Neural crest cell (in vitro differentiated cells): ENCODE measurements at regions not wholly inside any gene's neighbourhood (a gene's known extent, or its start where the extent isn't known, plus 50 kb on each side); places are given as distances from the start of the nearest gene placed in this dataset.
"Not testable (repeated sequence)": the region's sequence is repeated elsewhere in the genome, so short reads cannot be mapped to it uniquely, and the experiment has no call there.

Experiments
- DNase-seq: peaks from one replicate; pipeline ENCODE4 v3.0.0; 2021; ENCODE audit warnings: low read depth, mixed read lengths, low spot score
- H3K27ac Mint-ChIP-seq: one replicate; pipeline ENCODE4 v1.8.0; 2021; ENCODE audit warnings: mild to moderate bottlenecking, mixed read lengths; ENCODE audit not compliant: unreplicated experiment
- H3K27me3 Mint-ChIP-seq: 2 replicates; pipeline ENCODE4 v1.8.0; 2021; ENCODE audit warnings: low read depth, mild to moderate bottlenecking, mixed read lengths
- H3K36me3 Mint-ChIP-seq: 2 replicates; pipeline ENCODE4 v1.8.0; 2021; ENCODE audit warnings: low read depth, mild to moderate bottlenecking, mixed read lengths
- H3K4me1 Mint-ChIP-seq: 2 replicates; pipeline ENCODE4 v1.8.0; 2021; ENCODE audit warnings: mixed read lengths
- H3K4me3 Mint-ChIP-seq: one replicate; pipeline ENCODE4 v1.8.0; 2021; ENCODE audit warnings: mild to moderate bottlenecking, mixed read lengths
- H3K9me3 Mint-ChIP-seq: 2 replicates; pipeline ENCODE4 v1.8.0; 2021; ENCODE audit warnings: mixed read lengths
- TF ChIP-seq, protein P1 (sequence below): fragments of 200-600 bp; sonication (generic); conservative IDR thresholded peaks from 2 replicates; pipeline ENCODE4 v1.5.0; 2021; ENCODE audit warnings: antibody characterized with exemption, mild to moderate bottlenecking

DNA sequence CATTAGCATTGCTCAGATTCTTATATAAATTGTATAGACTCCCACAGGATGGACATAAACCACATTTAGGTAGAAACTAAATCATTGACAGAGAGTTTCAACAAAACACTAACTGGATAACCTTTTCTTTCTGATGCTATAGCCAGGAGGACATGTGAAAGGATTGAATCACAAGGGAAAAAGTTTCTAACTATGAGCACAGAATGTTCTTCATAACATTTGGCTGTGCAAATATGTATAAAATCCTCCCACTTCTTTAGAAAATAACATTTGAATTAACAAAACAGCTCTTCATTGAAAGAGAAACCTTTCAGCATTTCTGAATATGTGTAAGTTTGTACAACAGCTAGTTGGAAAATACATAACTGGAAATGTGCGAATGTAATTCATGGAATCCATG, 167.3 kb downstream of the TBX15 start:
- Mint-ChIP-seq H3K9me3 (peaks cover 5% of the 10 kb centered on the region), H3K4me3 (no peak overlapping the region), H3K27ac (no peak overlapping the region), H3K4me1 (no peaks in the 10 kb centered on the region), H3K36me3 (no peaks in the 10 kb centered on the region), H3K27me3 (no peaks in the 10 kb centered on the region)
- TF ChIP-seq, protein P1, sequence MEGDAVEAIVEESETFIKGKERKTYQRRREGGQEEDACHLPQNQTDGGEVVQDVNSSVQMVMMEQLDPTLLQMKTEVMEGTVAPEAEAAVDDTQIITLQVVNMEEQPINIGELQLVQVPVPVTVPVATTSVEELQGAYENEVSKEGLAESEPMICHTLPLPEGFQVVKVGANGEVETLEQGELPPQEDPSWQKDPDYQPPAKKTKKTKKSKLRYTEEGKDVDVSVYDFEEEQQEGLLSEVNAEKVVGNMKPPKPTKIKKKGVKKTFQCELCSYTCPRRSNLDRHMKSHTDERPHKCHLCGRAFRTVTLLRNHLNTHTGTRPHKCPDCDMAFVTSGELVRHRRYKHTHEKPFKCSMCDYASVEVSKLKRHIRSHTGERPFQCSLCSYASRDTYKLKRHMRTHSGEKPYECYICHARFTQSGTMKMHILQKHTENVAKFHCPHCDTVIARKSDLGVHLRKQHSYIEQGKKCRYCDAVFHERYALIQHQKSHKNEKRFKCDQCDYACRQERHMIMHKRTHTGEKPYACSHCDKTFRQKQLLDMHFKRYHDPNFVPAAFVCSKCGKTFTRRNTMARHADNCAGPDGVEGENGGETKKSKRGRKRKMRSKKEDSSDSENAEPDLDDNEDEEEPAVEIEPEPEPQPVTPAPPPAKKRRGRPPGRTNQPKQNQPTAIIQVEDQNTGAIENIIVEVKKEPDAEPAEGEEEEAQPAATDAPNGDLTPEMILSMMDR, result no peak
- DNase-seq, result no peak

DNA sequence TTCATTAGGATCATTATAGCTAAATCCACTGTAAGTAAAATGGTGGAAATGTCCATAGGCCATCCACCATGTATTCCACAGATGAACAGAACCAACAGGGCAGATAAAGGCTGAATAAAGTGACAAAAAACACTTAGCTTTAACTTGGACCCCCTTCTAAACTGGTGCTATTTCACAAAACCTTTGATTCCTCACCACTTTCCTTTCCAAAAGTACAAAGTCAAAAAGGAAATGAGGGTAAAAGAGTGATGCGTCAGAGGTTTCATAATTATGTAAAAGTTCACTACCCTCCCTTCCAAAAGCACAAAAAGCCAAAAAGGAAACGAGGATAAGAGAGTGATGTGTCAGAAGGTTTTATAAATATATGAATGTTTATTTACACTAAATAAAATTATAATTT, 172.2 kb downstream of the TBX15 start:
- peaks cover 2% of the 10 kb centered on the region for H3K9me3 Mint-ChIP-seq
- H3K4me3 Mint-ChIP-seq, result no peak overlapping the region
- H3K36me3 Mint-ChIP-seq, result no peaks in the 10 kb centered on the region
- H3K27ac Mint-ChIP-seq, result no peak overlapping the region
- no peak for DNase-seq
- peaks cover 5% of the 10 kb centered on the region for H3K4me1 Mint-ChIP-seq
- TF ChIP-seq, protein P1, result no peak
- no peaks in the 10 kb centered on the region for H3K27me3 Mint-ChIP-seq

DNA sequence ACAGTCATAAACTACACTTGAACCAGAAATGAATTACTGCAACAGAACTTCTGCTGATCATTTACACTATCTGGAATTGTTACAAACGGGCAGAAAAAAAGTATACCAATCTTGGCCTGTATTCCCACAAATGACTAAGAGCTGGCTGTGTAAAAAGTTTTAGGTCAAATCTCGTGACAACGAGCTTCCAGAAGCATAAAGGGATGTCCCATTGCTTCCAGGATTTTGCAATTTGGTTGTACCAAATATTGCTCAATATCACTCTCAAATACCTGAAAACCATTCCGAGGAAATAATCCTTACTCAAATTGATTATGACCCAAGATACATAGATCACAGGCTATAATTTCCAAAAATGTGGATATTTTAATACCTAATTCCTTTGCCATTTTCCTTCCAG, 175.6 kb downstream of the TBX15 start:
- TF ChIP-seq, protein P1, result no peak
- Mint-ChIP-seq H3K36me3 (no peaks in the 10 kb centered on the region), H3K4me3 (no peak overlapping the region), H3K4me1 (peaks cover 5% of the 10 kb centered on the region), H3K9me3 (no peaks in the 10 kb centered on the region), H3K27ac (no peak overlapping the region), H3K27me3 (no peaks in the 10 kb centered on the region)
- DNase-seq, result no peak

DNA sequence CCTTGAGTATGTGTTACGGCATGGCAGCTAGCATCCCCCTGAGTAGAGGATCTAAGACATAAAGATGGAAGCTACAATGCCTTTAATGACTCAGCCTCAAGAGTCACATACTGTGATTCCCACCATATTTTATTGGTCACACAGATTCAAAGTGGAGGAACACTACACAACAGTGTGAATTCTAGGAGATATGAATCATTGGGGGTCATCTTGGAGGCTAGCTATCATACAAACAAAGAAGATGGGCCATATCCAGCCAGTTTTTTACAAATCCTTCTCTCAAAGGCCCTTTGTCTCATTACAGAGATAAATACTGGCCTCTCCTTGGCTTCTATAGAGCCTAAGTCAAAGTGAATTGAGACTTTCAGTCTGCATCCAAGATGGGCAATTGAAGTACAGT, 177.0 kb downstream of the TBX15 start:
- Mint-ChIP-seq H3K9me3 (no peaks in the 10 kb centered on the region), H3K4me3 (no peak overlapping the region), H3K36me3 (no peaks in the 10 kb centered on the region), H3K4me1 (peaks cover 5% of the 10 kb centered on the region), H3K27ac (no peak overlapping the region), H3K27me3 (no peaks in the 10 kb centered on the region)
- DNase-seq, result no peak
- TF ChIP-seq, protein P1, result no peak

DNA sequence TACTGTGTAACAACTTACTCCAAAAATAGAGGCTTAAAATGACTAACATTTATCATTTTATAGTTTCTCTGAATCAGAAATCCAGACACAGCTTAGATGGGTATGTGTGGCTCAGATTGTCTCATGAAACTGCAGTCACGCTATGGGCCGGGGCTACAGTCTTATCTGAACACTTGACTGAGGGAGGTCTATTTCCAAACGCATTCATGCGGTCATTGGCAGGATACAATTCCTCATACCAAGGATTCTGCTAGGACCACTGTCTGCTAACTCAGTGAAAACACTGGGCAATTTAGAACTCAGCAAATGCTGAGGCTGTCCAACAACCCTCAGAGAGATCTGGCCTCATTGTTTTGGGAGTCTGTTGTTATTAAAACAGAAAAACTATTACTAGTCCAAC, 178.6 kb downstream of the TBX15 start:
- H3K4me3 Mint-ChIP-seq, result no peak overlapping the region
- H3K4me1 Mint-ChIP-seq, result peaks cover 5% of the 10 kb centered on the region
- DNase-seq, result no peak
- H3K36me3 Mint-ChIP-seq, result no peaks in the 10 kb centered on the region
- TF ChIP-seq, protein P1, result no peak
- H3K27ac Mint-ChIP-seq, result no peak overlapping the region
- no peaks in the 10 kb centered on the region for H3K27me3 Mint-ChIP-seq
- H3K9me3 Mint-ChIP-seq, result no peaks in the 10 kb centered on the region

DNA sequence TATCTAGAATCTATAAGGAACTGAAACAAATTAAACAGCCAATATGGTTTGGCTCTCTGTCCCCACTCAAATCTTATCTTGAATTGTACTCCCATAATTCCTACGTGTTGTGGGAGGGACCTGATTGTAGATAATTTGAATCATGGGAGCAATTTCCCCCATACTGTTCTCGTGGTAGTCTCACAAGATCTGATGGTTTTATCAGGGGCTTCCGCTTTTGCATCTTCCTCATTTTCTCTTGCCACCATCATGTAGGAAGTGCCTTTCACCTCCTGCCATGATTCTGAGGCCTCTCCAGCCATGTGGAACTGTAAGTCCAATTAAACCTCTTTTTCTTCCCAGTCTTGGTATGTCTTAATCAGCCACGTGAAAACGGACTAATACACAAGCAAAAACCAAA, 185.0 kb downstream of the TBX15 start:
- not testable (repeated sequence) for H3K4me3 Mint-ChIP-seq, H3K36me3 Mint-ChIP-seq, DNase-seq, H3K27ac Mint-ChIP-seq, H3K4me1 Mint-ChIP-seq, H3K27me3 Mint-ChIP-seq, H3K9me3 Mint-ChIP-seq
